ENCODE measurements at regions not wholly inside any gene's neighbourhood (a gene's known extent, or its start where the extent isn't known, plus 50 kb on each side); places are given as distances from the start of the nearest gene placed in this dataset.

- TF ChIP-seq CTCF (conservative IDR thresholded peaks at IDR 0.05; ENCODE audit: low read depth, low read length) = no peak
- TF ChIP-seq EZH2 (IDR thresholded peaks at IDR 0.05; ENCODE audit: borderline replicate concordance, low read depth, low read length, poor library complexity, severe bottlenecking) = no peak
Measured at GRCh38 chr7:156438011-156438410, 202.6 kb upstream of the RNF32 start.
